ENCODE measurements at regions not wholly inside any gene's neighbourhood (a gene's known extent, or its start where the extent isn't known, plus 50 kb on each side); places are given as distances from the start of the nearest gene placed in this dataset.

DNA sequence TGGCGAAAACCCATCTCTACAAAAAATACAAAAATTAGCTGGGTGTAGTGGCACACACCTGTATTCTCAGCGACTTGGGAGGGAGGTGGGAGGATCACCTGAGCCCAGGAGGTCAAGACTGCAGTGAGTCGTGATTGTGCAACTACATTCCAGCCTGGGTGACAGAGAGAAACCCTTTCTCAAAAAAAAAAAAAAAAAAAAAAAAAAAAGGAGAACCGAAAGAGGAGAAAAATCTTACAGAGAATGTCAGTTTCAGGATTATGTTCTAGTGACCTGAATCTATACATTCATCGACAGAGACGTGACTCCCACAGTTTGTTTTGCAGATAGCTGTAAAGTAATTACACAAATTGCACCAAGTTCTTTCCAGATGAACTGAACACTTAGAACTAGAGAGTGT, 187.8 kb downstream of the FTCDNL1 start:
- TF ChIP-seq, protein P1, sequence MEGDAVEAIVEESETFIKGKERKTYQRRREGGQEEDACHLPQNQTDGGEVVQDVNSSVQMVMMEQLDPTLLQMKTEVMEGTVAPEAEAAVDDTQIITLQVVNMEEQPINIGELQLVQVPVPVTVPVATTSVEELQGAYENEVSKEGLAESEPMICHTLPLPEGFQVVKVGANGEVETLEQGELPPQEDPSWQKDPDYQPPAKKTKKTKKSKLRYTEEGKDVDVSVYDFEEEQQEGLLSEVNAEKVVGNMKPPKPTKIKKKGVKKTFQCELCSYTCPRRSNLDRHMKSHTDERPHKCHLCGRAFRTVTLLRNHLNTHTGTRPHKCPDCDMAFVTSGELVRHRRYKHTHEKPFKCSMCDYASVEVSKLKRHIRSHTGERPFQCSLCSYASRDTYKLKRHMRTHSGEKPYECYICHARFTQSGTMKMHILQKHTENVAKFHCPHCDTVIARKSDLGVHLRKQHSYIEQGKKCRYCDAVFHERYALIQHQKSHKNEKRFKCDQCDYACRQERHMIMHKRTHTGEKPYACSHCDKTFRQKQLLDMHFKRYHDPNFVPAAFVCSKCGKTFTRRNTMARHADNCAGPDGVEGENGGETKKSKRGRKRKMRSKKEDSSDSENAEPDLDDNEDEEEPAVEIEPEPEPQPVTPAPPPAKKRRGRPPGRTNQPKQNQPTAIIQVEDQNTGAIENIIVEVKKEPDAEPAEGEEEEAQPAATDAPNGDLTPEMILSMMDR (IDR thresholded peaks at IDR 0.05; ENCODE audit: borderline replicate concordance, extremely low read depth, low read length, poor library complexity, severe bottlenecking), result no peak
- no peak for TF ChIP-seq EZH2 (IDR thresholded peaks at IDR 0.05; ENCODE audit: borderline replicate concordance, low read depth, low read length, severe bottlenecking)
